H9 (cell line): ENCODE measurements at regions not wholly inside any gene's neighbourhood (a gene's known extent, or its start where the extent isn't known, plus 50 kb on each side); places are given as distances from the start of the nearest gene placed in this dataset.

Experiments
- DNase-seq: peaks from one replicate; pipeline ENCODE4 v3.0.0-alpha.2; 2017
- H2AFZ ChIP-seq: one replicate; pipeline ENCODE4 v1.6.1; 2013; ENCODE audit warnings: mild to moderate bottlenecking, low read length, control low read depth, moderate library complexity
- H2AK5ac ChIP-seq: 2 replicates; pipeline ENCODE4 v1.6.1; 2013; ENCODE audit warnings: low read length, control low read depth, mixed read lengths; ENCODE audit not compliant: insufficient read length
- H2BK120ac ChIP-seq: one replicate; pipeline ENCODE4 v1.6.1; 2013; ENCODE audit warnings: low read depth, mild to moderate bottlenecking, low read length, control low read depth, inconsistent platforms; ENCODE audit not compliant: poor library complexity, severe bottlenecking
- H2BK12ac ChIP-seq: 2 replicates; pipeline ENCODE4 v1.6.1; 2013; ENCODE audit warnings: low read length, control low read depth, mixed read lengths, low read depth; ENCODE audit not compliant: insufficient read length
- H2BK15ac ChIP-seq: 2 replicates; pipeline ENCODE4 v1.6.1; 2013; ENCODE audit warnings: low read depth, low read length, control low read depth
- H2BK20ac ChIP-seq: one replicate; pipeline ENCODE4 v1.6.1; 2013; ENCODE audit warnings: low read depth, mild to moderate bottlenecking, low read length, control low read depth, inconsistent platforms; ENCODE audit not compliant: poor library complexity, severe bottlenecking
- H2BK5ac ChIP-seq: 2 replicates; pipeline ENCODE4 v1.6.1; 2013; ENCODE audit warnings: low read length, control low read depth, mixed read lengths; ENCODE audit not compliant: insufficient read length
- H3K14ac ChIP-seq: 2 replicates; pipeline ENCODE4 v1.6.1; 2013; ENCODE audit warnings: low read length, control low read depth; ENCODE audit not compliant: insufficient read depth
- H3K18ac ChIP-seq: 2 replicates; pipeline ENCODE4 v1.6.1; 2013; ENCODE audit warnings: low read depth, mild to moderate bottlenecking, mixed read lengths, low read length, control low read depth; ENCODE audit not compliant: insufficient read length
- H3K23ac ChIP-seq: 2 replicates; pipeline ENCODE4 v1.6.1; 2013; ENCODE audit warnings: low read length, control low read depth, mixed read lengths, low read depth; ENCODE audit not compliant: insufficient read length
- H3K23me2 ChIP-seq: 2 replicates; pipeline ENCODE4 v1.6.1; 2013; ENCODE audit warnings: low read depth, mild to moderate bottlenecking, mixed read lengths, low read length, control low read depth; ENCODE audit not compliant: insufficient read length, poor library complexity, severe bottlenecking
- H3K27ac ChIP-seq: 2 replicates; pipeline ENCODE4 v1.5.1; 2013; ENCODE audit warnings: low read length, control low read depth, mixed read lengths, low read depth; ENCODE audit not compliant: insufficient read length
- H3K27me3 ChIP-seq: 2 replicates; pipeline ENCODE4 v1.6.1; 2013; ENCODE audit warnings: low read length, control low read depth, inconsistent platforms; ENCODE audit not compliant: insufficient read depth
- H3K4ac ChIP-seq: 2 replicates; pipeline ENCODE4 v1.6.1; 2013; ENCODE audit warnings: low read depth, mild to moderate bottlenecking, control low read depth, inconsistent platforms, low read length, moderate library complexity
- H3K4me1 ChIP-seq: 2 replicates; pipeline ENCODE4 v1.6.1; 2013; ENCODE audit warnings: low read length, control low read depth, inconsistent platforms; ENCODE audit not compliant: insufficient read depth
- H3K4me2 ChIP-seq: 2 replicates; pipeline ENCODE4 v1.6.1; 2013; ENCODE audit warnings: low read length, control low read depth, mixed read lengths; ENCODE audit not compliant: insufficient read length, insufficient read depth
- H3K56ac ChIP-seq: 2 replicates; pipeline ENCODE4 v1.6.1; 2013; ENCODE audit warnings: low read depth, mild to moderate bottlenecking, mixed read lengths, low read length, control low read depth; ENCODE audit not compliant: insufficient read length
- H3K79me1 ChIP-seq: 2 replicates; pipeline ENCODE4 v1.6.1; 2013; ENCODE audit warnings: low read depth, mild to moderate bottlenecking, moderate library complexity, low read length, control low read depth, inconsistent platforms; ENCODE audit not compliant: insufficient read depth, poor library complexity, severe bottlenecking
- H3K79me2 ChIP-seq: 2 replicates; pipeline ENCODE4 v1.6.1; 2013; ENCODE audit warnings: low read length, control low read depth, inconsistent platforms; ENCODE audit not compliant: insufficient read depth
- H3K9ac ChIP-seq: 2 replicates; pipeline ENCODE4 v1.6.1; 2013; ENCODE audit warnings: low read length, control low read depth, mixed read lengths; ENCODE audit not compliant: insufficient read length; ENCODE audit errors: extremely low read depth
- H3K9me3 ChIP-seq: one replicate; pipeline ENCODE4 v1.6.1; 2013; ENCODE audit warnings: low read depth, low read length, inconsistent platforms; ENCODE audit not compliant: control insufficient read depth
- H3T11ph ChIP-seq: one replicate; pipeline ENCODE4 v1.6.1; 2013; ENCODE audit warnings: mild to moderate bottlenecking, low read length, control low read depth, inconsistent platforms
- H4K20me1 ChIP-seq: one replicate; pipeline ENCODE4 v1.6.1; 2013; ENCODE audit not compliant: control insufficient read depth, insufficient read length, insufficient read depth
- H4K5ac ChIP-seq: 2 replicates; pipeline ENCODE4 v1.6.1; 2013; ENCODE audit warnings: low read depth, mild to moderate bottlenecking, mixed read lengths, low read length, control low read depth; ENCODE audit not compliant: insufficient read length
- H4K8ac ChIP-seq: replicated peaks from 2 replicates; pipeline ENCODE4 v1.6.1; 2013; ENCODE audit warnings: low read length, control low read depth, mixed read lengths, low read depth; ENCODE audit not compliant: insufficient read length
- H4K91ac ChIP-seq: 2 replicates; pipeline ENCODE4 v1.6.1; 2013; ENCODE audit warnings: low read depth, mild to moderate bottlenecking, moderate library complexity, mixed read lengths, low read length, control low read depth; ENCODE audit not compliant: insufficient read length
- H3K27ac Mint-ChIP-seq, 3 experiments: 2 replicates in 2 of 3; 3 replicates in 1 of 3; pipeline ENCODE4 v1.8.0; 2020 to 2021; ENCODE audit warnings: mixed read lengths in 3 of 3, mild to moderate bottlenecking in 1 of 3, moderate library complexity in 1 of 3
- H3K27me3 Mint-ChIP-seq: 2 replicates; pipeline ENCODE4 v1.8.0; 2021; ENCODE audit warnings: low read depth, mild to moderate bottlenecking, moderate library complexity, mixed read lengths
- H3K36me3 Mint-ChIP-seq, 3 experiments: 2 replicates in 2 of 3; 3 replicates in 1 of 3; pipeline ENCODE4 v1.8.0; 2020 to 2021; ENCODE audit warnings: low read depth in 3 of 3, mixed read lengths in 3 of 3; ENCODE audit not compliant: insufficient read depth in 1 of 3
- H3K4me1 Mint-ChIP-seq, 2 experiments: 2 replicates each; pipeline ENCODE4 v1.8.0; 2020; ENCODE audit warnings: mixed read lengths in 2 of 2
- H3K4me3 Mint-ChIP-seq, 2 experiments: 2 replicates in 1 of 2; 3 replicates in 1 of 2; pipeline ENCODE4 v1.8.0; 2020 to 2021; ENCODE audit warnings: mild to moderate bottlenecking in 2 of 2, mixed read lengths in 2 of 2, moderate library complexity in 1 of 2
- H3K9me3 Mint-ChIP-seq, 2 experiments: 2 replicates in 1 of 2; 3 replicates in 1 of 2; pipeline ENCODE4 v1.8.0; 2020; ENCODE audit warnings: mild to moderate bottlenecking in 2 of 2, mixed read lengths in 2 of 2, moderate library complexity in 1 of 2
- WGBS: extraction: QIAGEN DNeasy Blood & Tissue Kit; methylation state at CpG from one replicate; pipeline ENCODE4 v1.1.7; 2013; ENCODE audit warnings: missing lambda C conversion rate, low lambda C conversion rate, mixed read lengths; ENCODE audit not compliant: insufficient read length; ENCODE audit errors: extremely low coverage; 5-methylcytosine and 5-hydroxymethylcytosine counted together
- TF ChIP-seq, protein P1 (sequence below): fragments of 200-600 bp; sonication (generic); conservative IDR thresholded peaks from 3 replicates; pipeline ENCODE4 v1.8.0; 2021; ENCODE audit warnings: antibody characterized with exemption, mild to moderate bottlenecking

DNA sequence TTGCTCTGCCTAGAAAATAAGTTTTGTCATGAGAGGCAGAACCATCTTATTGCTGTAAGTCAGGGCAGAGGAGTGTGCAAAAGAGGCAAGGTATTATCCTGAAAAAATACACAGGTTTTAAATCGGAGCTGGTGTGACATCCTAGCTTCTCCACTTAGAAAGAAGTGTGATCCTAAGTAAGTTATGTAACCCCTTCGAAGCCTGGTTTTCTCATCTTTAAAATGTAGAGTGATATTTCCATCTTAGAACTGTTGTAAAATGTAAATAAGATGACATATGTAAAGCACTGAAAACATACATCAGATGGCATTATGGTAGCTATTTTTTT is 65.1 kb downstream of the IER5 start:
- H3K79me2 ChIP-seq = no peaks in the 10 kb centered on the region
- TF ChIP-seq, protein P1, sequence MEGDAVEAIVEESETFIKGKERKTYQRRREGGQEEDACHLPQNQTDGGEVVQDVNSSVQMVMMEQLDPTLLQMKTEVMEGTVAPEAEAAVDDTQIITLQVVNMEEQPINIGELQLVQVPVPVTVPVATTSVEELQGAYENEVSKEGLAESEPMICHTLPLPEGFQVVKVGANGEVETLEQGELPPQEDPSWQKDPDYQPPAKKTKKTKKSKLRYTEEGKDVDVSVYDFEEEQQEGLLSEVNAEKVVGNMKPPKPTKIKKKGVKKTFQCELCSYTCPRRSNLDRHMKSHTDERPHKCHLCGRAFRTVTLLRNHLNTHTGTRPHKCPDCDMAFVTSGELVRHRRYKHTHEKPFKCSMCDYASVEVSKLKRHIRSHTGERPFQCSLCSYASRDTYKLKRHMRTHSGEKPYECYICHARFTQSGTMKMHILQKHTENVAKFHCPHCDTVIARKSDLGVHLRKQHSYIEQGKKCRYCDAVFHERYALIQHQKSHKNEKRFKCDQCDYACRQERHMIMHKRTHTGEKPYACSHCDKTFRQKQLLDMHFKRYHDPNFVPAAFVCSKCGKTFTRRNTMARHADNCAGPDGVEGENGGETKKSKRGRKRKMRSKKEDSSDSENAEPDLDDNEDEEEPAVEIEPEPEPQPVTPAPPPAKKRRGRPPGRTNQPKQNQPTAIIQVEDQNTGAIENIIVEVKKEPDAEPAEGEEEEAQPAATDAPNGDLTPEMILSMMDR = no peak
- H3K4me1 ChIP-seq = no peaks in the 10 kb centered on the region
- Mint-ChIP-seq H3K4me3 (no peak overlapping the region), H3K27me3 (peaks cover 1% of the 10 kb centered on the region; the same call in 1 of the 2 replicates), H3K27ac (no peak overlapping the region; a peak in 1 of 7 replicates), H3K4me1 (peaks cover 12 to 19% of the 10 kb centered on the region in 2 experiments), H3K9me3 (peaks cover 12 to 14% of the 10 kb centered on the region in 2 experiments), H3K36me3 (peaks cover 0 to 4% (median 3%) of the 10 kb centered on the region in 3 experiments; a peak in 1 of 7 replicates)
- no peak overlapping the region for H4K8ac ChIP-seq
- no peaks in the 10 kb centered on the region for H3K79me1 ChIP-seq
- H3K9ac ChIP-seq = no peak overlapping the region
- no peak overlapping the region for H4K5ac ChIP-seq
- no peaks in the 10 kb centered on the region for H4K20me1 ChIP-seq
- no peaks in the 10 kb centered on the region for H3K23me2 ChIP-seq
- H2BK15ac ChIP-seq = no peak overlapping the region
- H3K56ac ChIP-seq = no peak overlapping the region
- H2AFZ ChIP-seq = no peak overlapping the region
- H2BK5ac ChIP-seq = no peak overlapping the region
- no peak overlapping the region for H3K27ac ChIP-seq
- no peak overlapping the region for H3K23ac ChIP-seq
- no peak overlapping the region for H3K14ac ChIP-seq
- H3K4ac ChIP-seq = no peak overlapping the region
- H3K9me3 ChIP-seq = no peaks in the 10 kb centered on the region
- H2AK5ac ChIP-seq = no peak overlapping the region
- no peak overlapping the region for H2BK20ac ChIP-seq
- no peak for DNase-seq
- no peaks in the 10 kb centered on the region for H3K27me3 ChIP-seq
- no peak overlapping the region for H3T11ph ChIP-seq
- H2BK120ac ChIP-seq = no peak overlapping the region
- no peak overlapping the region for H4K91ac ChIP-seq
- no peak overlapping the region for H3K4me2 ChIP-seq
- no peak overlapping the region for H2BK12ac ChIP-seq
- H3K18ac ChIP-seq = no peak overlapping the region
- no CpG with 5 or more reads among the region's 2 CpGs for whole genome bisulfite sequencing
